ENCODE measurements at regions not wholly inside any gene's neighbourhood (a gene's known extent, or its start where the extent isn't known, plus 50 kb on each side); places are given as distances from the start of the nearest gene placed in this dataset.

DNA sequence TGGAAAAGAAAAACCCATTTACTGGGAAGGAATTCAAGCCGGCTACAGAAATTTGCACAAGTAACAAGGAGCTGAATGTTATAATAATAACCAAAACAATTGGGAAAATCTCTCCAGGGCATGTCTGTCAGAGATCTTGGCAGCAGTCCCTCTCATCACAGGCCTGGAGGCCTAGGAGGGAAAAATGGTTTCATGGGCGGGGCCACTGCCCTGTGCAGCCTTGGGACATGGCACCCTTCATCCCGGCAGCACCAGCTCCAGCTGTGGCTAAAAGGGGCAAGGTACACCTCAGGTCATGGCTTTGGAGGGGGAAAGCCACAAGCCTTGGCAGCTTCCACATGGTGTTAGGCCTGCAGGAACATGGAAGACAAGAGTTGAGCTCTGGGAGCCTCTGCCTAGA is 513.1 kb upstream of the CNKSR2 start:
- no peak for ATAC-seq

DNA sequence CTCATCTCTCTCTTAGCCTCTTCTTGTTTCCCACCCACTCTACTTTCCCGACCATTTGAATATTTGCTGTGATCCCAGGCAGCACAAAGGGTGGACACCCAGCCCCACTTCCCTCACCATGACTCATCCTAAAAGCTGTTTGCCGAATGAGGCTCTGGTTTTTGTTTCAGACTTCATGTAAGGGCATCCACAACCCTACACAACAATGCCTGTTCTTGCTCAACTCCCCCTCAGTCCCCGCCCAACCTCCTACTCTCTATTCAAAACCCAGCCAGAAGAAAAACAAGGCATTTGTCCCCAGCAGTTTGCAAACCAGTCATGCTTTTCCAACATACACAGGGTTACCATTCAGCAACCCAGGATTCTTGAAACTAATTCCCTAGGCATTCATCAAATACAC is 516.5 kb upstream of the CNKSR2 start:
- no peak for ATAC-seq

DNA sequence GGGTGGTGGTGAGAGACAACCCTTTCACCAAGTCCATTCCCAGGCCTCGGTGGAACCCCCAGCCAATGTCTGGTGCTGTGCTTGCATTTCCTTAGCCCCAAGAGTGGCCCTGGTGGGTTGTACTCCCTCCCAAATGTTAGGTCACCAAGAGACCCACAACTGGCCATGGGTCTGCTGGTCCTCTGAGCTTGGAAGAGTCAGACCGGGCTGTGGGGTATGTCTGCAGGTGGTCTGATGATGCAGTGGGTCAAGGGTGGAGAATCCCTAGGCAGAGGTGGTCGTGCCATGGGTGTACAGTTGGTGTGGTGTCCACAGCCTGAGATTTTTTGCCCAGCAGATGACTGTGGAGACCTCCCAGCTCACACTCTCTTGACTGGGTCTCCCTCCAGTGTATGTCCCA is 535.7 kb upstream of the CNKSR2 start:
- ATAC-seq = no peak

DNA sequence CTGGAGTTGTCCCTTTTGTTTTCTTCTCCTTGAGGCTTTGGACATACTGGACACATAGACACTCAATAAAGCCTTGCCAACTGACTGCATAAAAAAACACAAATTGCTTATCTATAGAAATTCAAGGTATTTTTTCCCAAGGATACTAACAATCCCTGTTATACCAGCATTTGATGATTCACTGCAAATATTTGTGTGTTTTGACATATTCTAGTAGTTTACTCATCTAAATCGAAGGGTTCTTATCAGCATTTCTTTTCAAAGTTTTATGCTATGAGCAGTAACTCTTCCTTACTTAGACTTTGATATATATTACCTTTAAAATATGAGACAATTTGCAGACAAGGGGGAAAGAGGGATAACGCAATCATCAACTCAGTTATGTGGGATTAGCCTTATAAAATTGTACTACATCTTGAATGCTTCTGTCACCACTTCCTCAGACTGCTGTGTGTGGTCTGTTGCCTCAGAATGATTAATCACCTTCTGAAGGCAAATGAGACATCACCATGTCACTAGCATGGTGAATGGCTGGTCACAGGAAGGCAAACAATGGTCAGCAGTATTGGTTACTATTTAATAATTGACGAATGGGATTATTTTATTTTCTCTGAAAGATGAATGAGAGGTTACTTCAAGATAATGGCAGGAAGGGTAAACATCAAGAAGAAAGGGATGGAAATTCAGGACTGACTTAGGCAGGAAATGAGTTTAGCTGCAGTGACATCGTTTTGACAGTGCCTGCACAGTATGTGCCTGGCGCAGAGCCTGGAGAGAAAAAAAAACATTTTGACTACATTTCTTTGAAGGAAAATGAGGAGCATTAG is 544.3 kb upstream of the CNKSR2 start:
- no peak for ATAC-seq

DNA sequence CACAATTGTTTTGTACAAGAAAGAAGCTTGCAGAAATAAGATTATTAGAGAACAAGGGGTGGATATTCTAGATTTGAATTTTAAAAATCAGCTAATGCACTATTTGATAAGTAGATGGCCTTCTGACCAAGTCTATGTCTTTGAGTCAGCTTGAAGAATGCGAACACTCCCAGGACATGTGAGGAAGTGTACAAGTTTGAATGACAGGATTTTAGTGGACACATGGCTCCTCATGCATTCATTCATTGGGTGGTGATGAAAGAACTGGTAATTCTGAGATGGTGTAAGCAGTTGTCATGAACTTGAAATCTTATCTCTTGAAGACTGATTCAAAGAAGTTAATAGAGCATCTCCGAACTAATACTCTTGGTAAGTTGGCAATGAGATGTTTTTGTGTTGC is 548.2 kb upstream of the CNKSR2 start:
- no peak for ATAC-seq

DNA sequence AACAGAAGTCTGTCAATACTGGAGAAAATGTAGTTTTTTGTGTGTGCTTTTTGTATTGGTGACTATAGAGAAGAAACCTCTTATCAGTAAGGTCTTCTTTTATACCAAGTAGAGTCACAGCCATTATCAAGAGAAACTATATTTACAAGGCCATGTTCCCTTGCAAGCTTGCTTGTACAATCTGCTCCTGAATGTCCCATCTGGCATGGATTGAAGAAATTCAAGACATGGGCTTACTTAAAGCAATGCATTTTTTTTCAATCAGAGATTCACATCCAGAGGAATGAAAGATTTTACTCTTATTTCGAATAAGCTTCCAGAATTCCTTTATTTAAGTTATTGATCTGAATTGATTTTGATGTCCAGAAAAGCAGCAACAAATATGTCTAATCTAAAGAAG is 537.3 kb upstream of the RPS6KA3 start:
- no peak for ATAC-seq

DNA sequence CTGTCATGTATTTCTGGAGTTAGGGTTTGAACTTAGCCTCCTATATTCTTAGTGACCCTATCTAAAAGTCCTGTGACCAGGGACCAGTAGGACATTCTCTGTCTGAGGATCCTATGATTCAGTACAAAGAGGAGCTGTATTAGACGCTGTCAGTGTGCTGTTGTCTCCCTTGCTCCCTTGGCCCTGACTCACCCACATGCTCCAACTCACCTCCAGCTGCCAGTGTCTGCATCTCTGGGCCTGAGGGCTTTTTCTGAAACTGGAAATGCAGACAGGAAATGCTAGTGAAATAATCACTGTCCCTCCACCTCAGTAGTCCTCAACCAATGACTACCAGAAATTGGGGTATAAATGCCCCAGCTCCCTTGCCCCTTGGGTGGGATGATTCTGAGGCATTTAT is 535.3 kb upstream of the RPS6KA3 start:
- ATAC-seq = no peak

DNA sequence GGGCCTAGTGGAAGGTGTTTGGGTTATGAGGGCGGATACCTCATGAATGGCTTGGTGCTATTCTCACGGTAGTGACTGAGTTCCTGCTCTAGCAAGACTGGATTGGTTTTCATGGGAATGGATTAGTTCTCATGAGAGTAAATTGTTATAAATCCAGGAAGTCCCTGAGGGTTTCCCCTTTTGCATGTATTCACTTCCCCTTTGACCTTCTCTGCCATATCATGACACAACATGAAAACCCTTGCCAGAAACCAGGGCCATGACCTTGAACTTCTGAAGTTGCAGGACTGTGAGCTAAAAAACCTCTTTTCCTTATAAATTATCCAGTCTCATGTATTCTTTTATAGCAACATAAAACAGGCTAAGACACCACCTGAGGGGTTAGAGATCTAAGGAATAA is 529.7 kb upstream of the RPS6KA3 start:
- no peak for ATAC-seq

DNA sequence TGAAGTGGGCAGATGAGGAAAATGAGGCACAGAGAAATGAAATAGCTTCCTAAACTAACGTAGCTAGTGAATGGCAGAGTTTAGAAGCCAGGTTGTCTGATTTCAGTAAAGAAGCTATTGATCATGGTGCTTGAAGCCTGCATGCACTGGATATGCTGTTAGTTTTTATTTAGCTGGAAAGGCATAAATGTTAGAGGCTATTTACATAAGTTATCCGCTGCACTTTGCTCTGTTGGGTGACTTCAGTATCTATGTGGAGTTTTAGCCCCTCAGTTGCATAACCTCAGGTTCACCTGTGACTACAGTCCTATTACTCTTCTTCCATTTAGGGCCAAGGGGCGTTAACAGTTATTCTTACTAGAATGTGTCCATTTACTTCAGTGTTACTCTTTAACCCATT is 522.4 kb upstream of the RPS6KA3 start:
- no peak for ATAC-seq

DNA sequence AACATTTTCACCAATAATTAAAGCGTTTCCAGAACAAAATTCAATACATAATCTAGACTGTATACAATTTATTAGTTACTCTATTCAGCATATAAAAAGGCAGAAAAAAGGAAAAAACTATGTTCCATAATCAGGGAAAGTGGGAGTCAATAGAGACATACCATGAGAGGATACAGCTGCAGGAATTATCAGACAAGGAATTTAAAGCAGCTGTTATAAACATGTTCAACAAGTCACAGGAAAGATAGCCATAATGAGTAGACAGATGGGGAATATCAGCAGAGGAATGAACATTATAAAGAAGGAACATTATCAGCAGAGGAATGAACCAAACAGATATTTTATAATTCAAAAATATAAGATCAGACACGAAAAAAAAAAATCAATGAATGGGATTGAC is 500.6 kb upstream of the RPS6KA3 start:
- no peak for ATAC-seq

DNA sequence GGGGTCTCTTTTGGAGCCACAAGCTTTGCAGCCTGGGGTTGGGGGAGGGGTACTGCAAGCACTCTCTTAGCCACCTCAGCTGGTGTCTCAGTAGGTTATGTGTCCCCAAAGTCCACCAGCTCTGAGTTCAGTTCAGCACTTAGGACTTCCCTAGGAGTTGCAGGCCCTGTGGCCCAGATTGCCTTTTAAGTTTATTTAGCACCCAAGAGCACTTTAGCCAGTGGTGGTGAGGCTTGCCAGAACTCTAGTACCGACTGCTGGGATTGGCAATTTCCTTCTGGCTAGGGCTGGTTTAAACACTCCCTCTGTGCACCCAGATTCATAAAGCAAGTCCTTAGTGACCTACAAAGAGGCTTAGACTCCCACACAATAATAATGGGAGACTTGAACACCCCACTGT is 489.9 kb upstream of the RPS6KA3 start:
- ATAC-seq = no peak

DNA sequence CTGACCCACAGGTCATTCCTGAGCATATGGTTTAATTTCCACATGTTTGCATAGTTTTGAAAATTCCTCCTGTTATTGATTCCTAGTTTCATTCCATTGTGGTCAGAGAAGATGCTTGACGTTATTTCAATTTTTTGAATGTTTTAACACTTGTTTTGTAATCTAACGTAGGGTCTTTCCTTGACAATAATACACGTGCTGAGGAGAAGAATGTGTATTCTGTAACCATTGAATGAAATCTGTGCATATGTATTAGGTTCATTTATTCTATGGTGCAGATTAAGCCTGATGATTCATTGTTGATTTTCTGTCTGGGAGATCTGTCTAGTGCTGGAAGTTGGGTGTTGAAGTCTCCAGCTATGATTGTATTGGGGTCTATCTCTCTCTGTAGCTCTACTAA is 486.4 kb upstream of the RPS6KA3 start:
- ATAC-seq = no peak

DNA sequence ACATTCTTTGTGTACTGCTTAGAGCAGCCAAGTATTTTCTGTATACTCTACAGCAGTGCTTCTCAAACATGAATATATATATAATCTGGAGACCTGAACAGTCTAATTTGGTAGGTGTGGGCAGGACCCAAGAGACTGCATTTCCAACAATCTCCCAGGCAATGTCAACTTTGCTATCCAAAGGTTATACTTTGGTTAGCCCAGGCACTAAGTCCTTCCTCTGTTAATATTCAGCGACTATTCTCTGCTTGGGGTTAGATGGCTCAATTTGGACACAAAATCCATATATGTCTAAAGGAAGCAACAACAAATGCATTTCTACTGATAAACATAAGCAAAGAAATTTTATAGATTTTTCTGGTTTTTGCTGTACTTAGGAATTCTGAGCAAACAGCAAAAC is 480.0 kb upstream of the RPS6KA3 start:
- ATAC-seq = no peak

DNA sequence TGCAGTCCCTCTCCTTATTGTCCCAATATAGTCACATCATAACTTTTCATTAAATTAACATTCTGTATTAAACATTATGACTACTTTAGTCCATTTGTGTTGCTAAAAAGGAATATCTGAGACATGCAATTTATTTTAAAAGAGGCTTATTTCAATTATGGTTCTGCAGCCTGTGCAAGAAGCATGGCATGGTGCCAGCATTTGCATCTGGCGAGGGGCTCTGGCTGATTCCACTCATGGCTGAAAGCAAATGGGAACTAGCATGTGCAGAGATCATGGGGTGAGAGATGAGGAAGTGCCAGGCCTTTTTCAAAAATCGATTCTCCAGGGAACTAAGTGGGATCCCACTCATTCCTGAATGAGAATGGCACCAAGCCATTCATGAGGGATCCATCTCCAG is 476.3 kb upstream of the RPS6KA3 start:
- no peak for ATAC-seq

DNA sequence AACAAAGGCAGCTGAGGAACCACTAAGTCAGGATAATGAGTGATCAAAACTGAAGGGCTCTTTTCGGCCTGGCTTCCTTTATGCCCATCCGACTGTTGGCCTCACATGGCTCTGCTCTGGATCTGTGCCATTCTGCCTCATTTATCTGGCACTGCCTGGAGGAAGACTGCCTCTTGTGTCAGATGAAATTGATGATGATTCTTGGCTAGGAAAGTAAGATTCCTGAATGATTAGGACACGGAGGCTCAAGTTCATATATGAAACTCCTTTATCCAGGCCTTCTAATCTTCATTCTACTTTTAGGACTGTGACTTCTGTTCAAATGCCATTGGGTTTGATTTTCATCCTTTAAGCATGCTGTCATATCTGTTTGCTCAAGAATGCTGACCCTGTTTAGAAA is 475.4 kb upstream of the RPS6KA3 start:
- no peak for ATAC-seq

DNA sequence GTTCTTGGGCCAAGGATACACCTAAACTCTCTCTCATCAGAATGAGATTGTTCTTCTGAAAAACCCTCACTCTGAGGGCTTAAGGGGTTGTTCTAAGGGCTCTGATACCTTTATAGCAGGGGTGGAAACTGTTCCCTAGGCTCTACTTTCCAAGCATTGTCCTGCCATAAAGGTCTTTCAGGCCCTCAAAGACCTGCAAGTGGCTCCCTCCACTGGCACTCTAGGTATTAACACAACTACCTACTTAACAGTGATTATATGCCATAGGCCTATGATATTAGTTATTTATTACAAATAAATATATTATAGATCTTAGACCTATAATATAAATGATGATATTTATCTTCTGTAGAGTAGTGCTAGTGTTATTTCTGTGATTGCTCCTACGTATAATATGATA is 473.7 kb upstream of the RPS6KA3 start:
- no peak for ATAC-seq

DNA sequence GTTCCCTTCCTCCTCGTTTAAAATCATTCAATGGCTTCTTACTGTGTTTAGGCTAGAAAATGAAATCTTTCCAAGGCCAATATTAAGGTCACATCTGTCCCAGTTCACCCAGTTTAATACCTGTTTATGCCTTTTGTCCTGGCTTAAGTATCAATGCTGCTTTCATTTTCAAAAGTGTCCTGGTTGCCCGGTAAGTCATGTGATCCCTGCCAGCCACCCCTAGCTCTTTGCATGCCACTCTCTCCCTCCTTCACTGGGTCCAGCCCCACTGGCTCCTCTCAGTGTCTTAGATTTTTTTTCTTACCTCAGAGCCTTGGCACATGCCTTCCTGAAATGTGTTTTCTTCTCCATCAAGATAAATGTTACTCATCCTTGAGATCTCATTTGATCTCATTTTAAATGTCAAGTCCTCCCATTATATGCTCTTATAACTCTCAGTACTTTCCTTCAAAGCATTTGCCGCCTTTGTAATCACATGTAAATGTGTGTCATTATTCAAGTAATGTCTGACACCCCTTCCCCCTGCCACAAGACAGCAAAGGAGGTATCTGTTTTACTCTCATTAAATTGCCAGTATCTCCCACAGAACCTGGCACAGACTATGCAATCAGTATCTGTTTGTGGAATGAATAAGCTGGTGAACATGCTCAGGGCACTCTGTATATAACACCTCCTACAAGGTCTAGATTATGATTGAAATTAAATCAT is 472.5 kb upstream of the RPS6KA3 start:
- ATAC-seq = no peak

DNA sequence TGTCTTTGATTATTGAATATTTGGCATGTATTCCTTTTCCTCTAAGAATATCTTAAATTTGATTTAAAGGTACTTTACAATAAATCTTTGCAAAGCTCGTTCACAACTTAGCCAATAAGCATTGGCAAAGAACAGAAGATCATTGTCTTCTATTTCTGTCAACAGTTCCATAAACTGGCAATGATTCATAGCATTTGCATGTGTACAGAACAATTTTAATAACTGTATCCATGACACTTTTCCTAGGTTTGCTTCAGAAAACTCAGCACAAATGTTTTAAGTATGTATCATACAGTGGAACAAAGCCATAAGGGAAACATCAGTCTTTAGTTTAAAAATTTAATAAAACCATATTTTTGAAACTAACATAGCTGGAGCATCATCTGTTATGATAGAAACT is 462.7 kb upstream of the RPS6KA3 start:
- ATAC-seq = no peak

DNA sequence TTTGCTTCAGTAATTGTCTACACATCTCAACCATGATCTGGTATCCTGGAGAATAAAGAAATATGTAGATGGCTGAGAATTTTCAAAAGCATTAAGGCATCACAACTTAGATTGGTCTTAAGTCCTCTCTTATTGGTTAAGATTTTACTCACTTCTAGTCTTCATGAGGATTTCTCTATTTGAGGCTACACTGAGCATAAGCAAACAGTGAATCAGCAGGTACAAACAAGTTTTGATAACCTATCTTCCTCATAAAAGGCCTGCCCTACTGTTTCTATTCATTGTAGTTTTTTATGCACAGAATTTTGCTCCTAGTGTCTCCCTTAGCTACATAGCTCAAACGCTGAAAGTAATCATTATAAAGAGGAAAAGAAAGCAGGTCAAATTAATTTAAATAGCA is 460.7 kb upstream of the RPS6KA3 start:
- no peak for ATAC-seq

DNA sequence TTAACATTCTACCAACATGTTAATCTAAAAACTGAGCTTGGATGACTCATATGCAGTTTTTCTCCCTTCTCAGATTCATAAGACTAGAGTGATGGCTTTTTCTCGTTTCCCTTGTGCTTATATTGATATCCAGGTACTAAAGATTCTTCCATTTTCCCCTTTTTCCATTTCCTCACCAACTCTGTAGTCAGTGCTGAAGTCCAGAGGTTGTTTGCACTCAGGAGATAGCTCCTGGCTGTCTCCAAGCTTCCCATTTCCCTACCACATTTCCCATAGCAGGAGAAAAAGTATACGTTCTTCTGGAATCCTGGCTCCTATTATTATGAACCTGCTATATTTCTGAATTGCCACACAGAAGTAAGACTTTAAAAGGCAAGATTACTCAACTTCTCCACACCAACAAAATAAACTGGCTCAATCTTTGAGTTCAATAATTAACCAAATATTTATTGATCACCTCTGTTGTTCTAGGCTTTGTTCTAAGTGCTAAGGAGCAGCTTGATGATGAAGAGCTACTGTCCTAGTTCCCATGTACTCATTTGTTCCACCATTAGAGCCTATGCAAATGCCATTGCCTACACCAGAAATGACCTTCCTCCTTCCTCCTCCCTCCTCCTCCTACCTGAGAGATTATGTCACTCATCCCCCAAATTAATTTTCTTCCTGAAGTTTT is 454.4 kb upstream of the RPS6KA3 start:
- ATAC-seq = no peak

DNA sequence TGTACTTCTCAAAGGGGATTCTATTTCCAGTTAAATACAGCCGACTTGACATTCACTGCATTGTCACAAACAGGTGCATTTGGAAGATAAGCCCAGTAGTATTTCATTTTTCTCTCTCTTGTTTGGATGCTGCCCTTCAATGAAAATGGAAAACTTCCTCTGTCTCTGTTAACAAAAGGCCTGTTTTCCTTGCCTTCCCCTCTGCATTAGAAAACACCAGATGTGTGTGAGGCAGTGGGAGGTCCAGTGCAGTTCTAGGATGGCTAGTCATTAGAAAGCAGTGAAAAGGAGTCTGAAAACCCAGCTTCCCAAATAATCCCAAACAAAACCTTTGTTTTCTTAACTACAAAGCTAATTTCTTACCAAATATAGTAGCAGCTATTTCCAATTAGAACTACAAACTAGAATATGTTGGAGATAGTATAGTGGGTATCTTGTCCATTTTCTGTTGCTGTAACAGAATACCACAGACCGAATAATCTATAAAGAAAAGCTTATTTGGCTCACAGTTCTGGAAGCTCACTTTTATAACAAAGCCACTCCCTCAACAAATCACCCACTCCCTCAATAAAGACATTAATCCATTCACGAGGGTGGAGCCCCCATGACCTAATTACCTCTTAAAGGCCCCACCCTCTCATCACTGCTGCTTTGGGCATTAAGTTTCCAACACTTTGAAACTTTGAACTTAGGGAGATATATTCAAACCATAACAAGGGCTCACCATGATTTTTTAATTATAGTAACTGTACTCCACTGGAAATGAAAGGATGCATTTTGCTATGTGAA is 452.1 kb upstream of the RPS6KA3 start:
- ATAC-seq = no peak

DNA sequence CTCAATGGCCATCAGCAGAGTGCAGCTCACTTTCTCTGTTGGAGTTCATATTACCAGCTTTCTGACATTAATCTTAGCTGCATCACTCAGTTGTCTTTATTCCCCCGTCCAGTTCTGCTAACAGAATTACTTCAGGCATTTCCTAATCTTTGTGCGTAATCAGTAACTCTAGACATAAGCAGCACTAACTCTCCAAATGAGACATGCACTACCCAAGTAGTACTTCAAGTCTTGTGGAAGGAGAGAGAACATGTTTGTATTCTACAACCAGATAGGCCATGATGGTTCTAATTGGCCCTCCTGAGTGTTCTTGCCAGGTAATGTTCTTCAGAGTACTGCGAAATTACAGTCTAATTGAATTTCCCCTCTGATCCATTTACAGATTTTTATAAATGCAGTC is 448.5 kb upstream of the RPS6KA3 start:
- ATAC-seq = no peak

DNA sequence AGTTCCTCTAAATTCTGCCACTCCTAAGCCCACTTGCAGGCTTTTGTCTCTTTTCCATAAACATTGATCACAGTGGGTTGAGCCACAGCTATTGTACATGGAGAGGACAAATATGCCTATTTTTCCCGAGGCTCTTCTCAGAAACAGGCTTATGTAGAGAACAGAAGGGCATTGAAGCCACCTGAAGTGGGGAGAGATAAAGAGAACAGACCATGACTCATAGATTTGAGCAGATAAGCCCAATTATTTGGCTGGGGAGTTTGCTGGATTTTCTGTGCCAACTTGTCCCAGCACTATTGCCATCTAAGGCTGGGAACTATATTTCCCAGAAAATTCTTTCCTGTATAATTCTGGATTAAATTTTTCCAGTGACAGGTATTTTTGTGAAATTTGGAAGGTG is 446.1 kb upstream of the RPS6KA3 start:
- ATAC-seq = no peak
